HG02884 (cell line): ENCODE measurements at regions not wholly inside any gene's neighbourhood (a gene's known extent, or its start where the extent isn't known, plus 50 kb on each side); places are given as distances from the start of the nearest gene placed in this dataset.

ENCODE experiments used
- ATAC-seq: cut with Tn5 transposase; IDR thresholded peaks from one replicate; pipeline ENCODE4 v1.9.1; 2021; ENCODE audit warnings: mild to moderate bottlenecking, moderate library complexity; ENCODE audit not compliant: unreplicated experiment

GRCh38 chr16:56140645-56141044 is 50.6 kb upstream of the GNAO1 start:
- ATAC-seq = no peak

GRCh38 chr16:56137269-56137668 is 54.0 kb upstream of the GNAO1 start:
- no peak for ATAC-seq

GRCh38 chr16:56136256-56136655 is 55.0 kb upstream of the GNAO1 start:
- no peak for ATAC-seq

GRCh38 chr16:56134790-56135189 is 56.5 kb upstream of the GNAO1 start:
- no peak for ATAC-seq

GRCh38 chr16:56125922-56126321 is 65.4 kb upstream of the GNAO1 start:
- no peak for ATAC-seq

- ATAC-seq = no peak
These were observed 69.0 kb upstream of the GNAO1 start for GRCh38 chr16:56122251-56122650.

GRCh38 chr16:56121156-56121500 is 70.2 kb upstream of the GNAO1 start:
- no peak for ATAC-seq

GRCh38 chr16:56120447-56121155 is 70.7 kb upstream of the GNAO1 start:
- no peak for ATAC-seq

GRCh38 chr16:56119133-56119532 is 72.2 kb upstream of the GNAO1 start:
- ATAC-seq = peak; percentile 76

- ATAC-seq = no peak
These were observed 74.7 kb upstream of the GNAO1 start for GRCh38 chr16:56116577-56116964.

- no peak for ATAC-seq
These were observed 75.3 kb upstream of the GNAO1 start for GRCh38 chr16:56115817-56116576.

- no peak for ATAC-seq
These were observed 78.1 kb upstream of the GNAO1 start for GRCh38 chr16:56113223-56113622.

- no peak for ATAC-seq
These were observed 80.2 kb upstream of the GNAO1 start for GRCh38 chr16:56111100-56111499.

- ATAC-seq = no peak
These were observed 81.3 kb upstream of the GNAO1 start for GRCh38 chr16:56109994-56110393.

GRCh38 chr16:56109205-56109604 is 82.1 kb upstream of the GNAO1 start:
- ATAC-seq = no peak

- no peak for ATAC-seq
These were observed 82.6 kb upstream of the GNAO1 start for GRCh38 chr16:56108724-56109123.

GRCh38 chr16:56108056-56108471 is 83.2 kb upstream of the GNAO1 start:
- ATAC-seq = no peak

- no peak for ATAC-seq
These were observed 84.8 kb upstream of the GNAO1 start for GRCh38 chr16:56106527-56106926.

GRCh38 chr16:56102906-56103305 is 88.4 kb upstream of the GNAO1 start:
- ATAC-seq = no peak

GRCh38 chr16:56102183-56102686 is 89.1 kb upstream of the GNAO1 start:
- no peak for ATAC-seq

- no peak for ATAC-seq
These were observed 89.8 kb upstream of the GNAO1 start for GRCh38 chr16:56101480-56101879.

GRCh38 chr16:56097306-56097705 is 94.0 kb upstream of the GNAO1 start:
- ATAC-seq = no peak
